Gastrocnemius medialis (tissue), 4 donors: ENCODE measurements at regions not wholly inside any gene's neighbourhood (a gene's known extent, or its start where the extent isn't known, plus 50 kb on each side); places are given as distances from the start of the nearest gene placed in this dataset.
"Not testable (repeated sequence)": the region's sequence is repeated elsewhere in the genome, so short reads cannot be mapped to it uniquely, and the experiment has no call there.

Experiments used
- ATAC-seq, 2 donors: fragments of 150-250 bp; one replicate each; pipeline ENCODE4 v1.9.1; 2016
- DNase-seq, 2 donors: peaks; one replicate each; pipeline ENCODE4 v3.0.0-alpha.2; 2019
- H3K27ac ChIP-seq, 4 donors: fragments of 200-600 bp; sonication (generic); 1 replicate in 1 of 4; 2 replicates in 3 of 4; pipeline ENCODE4 v1.5.1; 2016 to 2018; ENCODE audit warnings: mild to moderate bottlenecking in 2 of 4, moderate library complexity in 1 of 4
- H3K27me3 ChIP-seq, 3 donors: fragments of 200-600 bp; sonication (generic) in 2 of 3; 1 replicate in 1 of 3; 2 replicates in 2 of 3; pipeline versions ENCODE4 v1.5.1 to v1.6.0; 2016 to 2019; ENCODE audit warnings: mild to moderate bottlenecking in 1 of 3, moderate library complexity in 1 of 3
- H3K36me3 ChIP-seq, 2 donors: fragments of 200-600 bp; sonication (generic) in 1 of 2; one replicate each; pipeline ENCODE4 v1.5.1; 2017 to 2018
- H3K4me1 ChIP-seq, 2 donors: fragments of 200-600 bp; sonication (generic) in 1 of 2; one replicate each; pipeline ENCODE4 v1.5.1; 2016 to 2017; ENCODE audit warnings: mild to moderate bottlenecking in 2 of 2
- H3K4me3 ChIP-seq, 4 donors: fragments of 200-600 bp; sonication (generic) in 3 of 4; 1 replicate in 1 of 4; 2 replicates in 3 of 4; pipeline ENCODE4 v1.5.1; 2016 to 2019; ENCODE audit warnings: mild to moderate bottlenecking in 2 of 4
- H3K9me3 ChIP-seq, 3 donors: fragments of 200-600 bp; sonication (generic) in 2 of 3; 1 replicate in 1 of 3; 2 replicates in 2 of 3; pipeline ENCODE4 v1.5.1; 2016 to 2019
- POLR2A ChIP-seq, 2 donors: fragments of 450-650 bp; IDR thresholded peaks; one replicate each; pipeline ENCODE4 v1.6.1; 2017; ENCODE audit warnings: antibody characterized with exemption in 2 of 2, mild to moderate bottlenecking in 2 of 2, moderate library complexity in 2 of 2
- in situ Hi-C, 4 donors: fragments of 200-750 bp; cut with MboI; loops; one replicate each; pipeline versions ENCODE4 v1.15.0 to v1.8.0; 2017; ENCODE audit warnings: low sequenced_read_pairs in 4 of 4
- intact Hi-C: fragments of 100-400 bp; cut with DNase I; formaldehyde crosslinking; loops from one replicate; pipeline ENCODE4 v1.15.1; 2023; ENCODE audit warnings: low total_unique reads
- TF ChIP-seq, protein P1 (sequence below), 5 experiments: fragments of 450-650 bp in 3 of 5; fragments of 200-600 bp in 2 of 5; sonication (generic) in 2 of 5; IDR thresholded peaks in 4 of 5; conservative IDR thresholded peaks in 1 of 5; 1 replicate in 4 of 5; 2 replicates in 1 of 5; pipeline ENCODE4 v1.5.1; 2016 to 2019; ENCODE audit warnings: antibody characterized with exemption in 5 of 5, mild to moderate bottlenecking in 3 of 5, moderate library complexity in 3 of 5

DNA sequence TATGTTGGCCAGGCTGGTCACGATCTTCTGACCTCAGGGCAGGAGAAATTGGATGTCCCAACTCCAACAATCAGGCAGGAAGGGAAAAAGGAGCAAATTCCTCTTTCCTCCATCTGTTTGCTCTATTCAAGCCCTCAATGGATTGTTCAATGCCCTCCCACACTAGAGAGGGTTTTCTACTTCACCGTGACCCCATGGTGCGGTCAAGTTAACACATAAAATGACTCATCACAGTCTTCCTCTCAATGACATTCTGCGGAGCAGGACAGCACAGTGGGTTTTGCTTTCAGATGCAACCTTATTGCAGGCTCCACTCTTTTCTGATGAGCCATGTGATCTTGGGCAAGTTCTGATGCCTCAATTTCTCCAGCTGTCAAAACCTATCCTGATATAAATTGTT lies 364.9 kb downstream of the ANKRD30A start:
- H3K36me3 ChIP-seq = no peaks in the 10 kb centered on the region
- no peaks in the 10 kb centered on the region for H3K9me3 ChIP-seq
- no peak for DNase-seq
- no peak for ATAC-seq
- no peaks in the 10 kb centered on the region for H3K27me3 ChIP-seq
- no peaks in the 10 kb centered on the region for H3K4me1 ChIP-seq
- in situ Hi-C loops (no loop called here), intact Hi-C loops (no loop called here)
- no peak overlapping the region for H3K27ac ChIP-seq
- no peak overlapping the region for H3K4me3 ChIP-seq
- TF ChIP-seq, protein P1, sequence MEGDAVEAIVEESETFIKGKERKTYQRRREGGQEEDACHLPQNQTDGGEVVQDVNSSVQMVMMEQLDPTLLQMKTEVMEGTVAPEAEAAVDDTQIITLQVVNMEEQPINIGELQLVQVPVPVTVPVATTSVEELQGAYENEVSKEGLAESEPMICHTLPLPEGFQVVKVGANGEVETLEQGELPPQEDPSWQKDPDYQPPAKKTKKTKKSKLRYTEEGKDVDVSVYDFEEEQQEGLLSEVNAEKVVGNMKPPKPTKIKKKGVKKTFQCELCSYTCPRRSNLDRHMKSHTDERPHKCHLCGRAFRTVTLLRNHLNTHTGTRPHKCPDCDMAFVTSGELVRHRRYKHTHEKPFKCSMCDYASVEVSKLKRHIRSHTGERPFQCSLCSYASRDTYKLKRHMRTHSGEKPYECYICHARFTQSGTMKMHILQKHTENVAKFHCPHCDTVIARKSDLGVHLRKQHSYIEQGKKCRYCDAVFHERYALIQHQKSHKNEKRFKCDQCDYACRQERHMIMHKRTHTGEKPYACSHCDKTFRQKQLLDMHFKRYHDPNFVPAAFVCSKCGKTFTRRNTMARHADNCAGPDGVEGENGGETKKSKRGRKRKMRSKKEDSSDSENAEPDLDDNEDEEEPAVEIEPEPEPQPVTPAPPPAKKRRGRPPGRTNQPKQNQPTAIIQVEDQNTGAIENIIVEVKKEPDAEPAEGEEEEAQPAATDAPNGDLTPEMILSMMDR (IDR thresholded peaks at IDR 0.05 in 4 of 5, conservative IDR thresholded peaks at IDR 0.05 in 1 of 5) = no peak
- TF ChIP-seq POLR2A (IDR thresholded peaks at IDR 0.05) = no peak

DNA sequence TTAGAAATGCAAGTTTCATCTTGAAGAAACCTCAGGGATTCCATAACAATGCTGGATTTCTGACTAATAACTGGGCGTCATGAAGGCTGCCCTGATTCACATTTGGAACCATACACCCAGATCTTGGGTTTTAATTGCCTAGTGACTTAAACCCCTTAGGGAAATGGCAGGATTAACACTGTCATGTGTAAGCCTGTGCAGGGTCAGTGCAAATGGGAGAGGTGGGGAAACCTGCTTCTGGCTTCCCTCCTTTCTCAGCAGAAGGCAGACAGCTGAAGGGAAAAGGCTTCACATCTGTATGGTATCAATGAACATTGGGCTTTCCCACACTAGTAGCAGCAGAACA lies 364.2 kb downstream of the ANKRD30A start:
- in situ Hi-C loops (no loop called here), intact Hi-C loops (no loop called here)
- Histone ChIP-seq H3K4me1 (no peaks in the 10 kb centered on the region), H3K27me3 (no peaks in the 10 kb centered on the region), H3K27ac (no peak overlapping the region), H3K36me3 (no peaks in the 10 kb centered on the region), H3K4me3 (no peak overlapping the region), H3K9me3 (no peaks in the 10 kb centered on the region)
- TF ChIP-seq, protein P1 (IDR thresholded peaks at IDR 0.05 in 4 of 5, conservative IDR thresholded peaks at IDR 0.05 in 1 of 5) = no peak
- TF ChIP-seq POLR2A (IDR thresholded peaks at IDR 0.05) = no peak
- no peak for ATAC-seq
- DNase-seq = no peak

DNA sequence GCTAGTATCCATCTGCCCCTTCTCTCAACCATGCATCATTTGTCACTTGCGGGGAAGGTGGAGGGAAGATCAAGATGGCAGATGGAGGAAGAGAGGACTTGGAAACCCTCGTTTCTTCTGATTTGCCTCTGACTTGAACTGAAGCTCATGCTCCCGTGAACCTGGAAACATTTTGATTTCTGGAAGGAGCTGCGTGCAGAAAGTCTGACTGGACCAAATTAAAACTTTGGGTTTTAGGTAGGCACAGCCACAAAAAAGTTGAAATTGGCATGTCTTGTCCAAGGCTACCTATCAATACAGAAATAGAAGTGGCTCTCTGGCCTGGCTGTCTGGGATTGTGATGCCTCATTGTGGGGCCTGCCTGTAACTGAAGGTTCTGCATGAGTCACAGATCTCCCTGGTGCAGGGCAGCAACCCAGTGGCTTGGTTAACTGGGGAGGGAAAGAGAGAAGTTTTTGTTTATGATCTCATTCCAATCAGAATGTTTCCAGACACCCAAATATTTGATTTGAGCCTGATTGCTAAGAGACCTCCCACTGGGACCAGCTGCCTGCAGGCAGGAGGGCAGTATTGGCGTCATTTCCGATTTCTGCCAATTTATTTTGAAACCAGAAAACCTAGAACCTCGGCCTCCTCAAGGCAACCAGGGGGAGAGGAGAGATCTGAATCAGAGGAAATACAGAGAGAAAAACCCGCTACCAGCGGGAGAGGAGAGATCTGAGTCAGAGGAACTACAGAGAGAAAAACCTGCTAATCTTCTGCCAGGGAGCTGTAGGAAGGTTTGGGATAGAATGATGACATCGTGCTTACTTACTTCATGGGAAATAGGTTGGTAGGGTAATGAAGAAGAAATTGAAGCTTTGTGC lies 363.6 kb downstream of the ANKRD30A start:
- no peak for ATAC-seq
- Histone ChIP-seq H3K27me3 (no peaks in the 10 kb centered on the region), H3K27ac (no peak overlapping the region), H3K36me3 (no peaks in the 10 kb centered on the region), H3K4me1 (no peaks in the 10 kb centered on the region), H3K4me3 (no peak overlapping the region), H3K9me3 (no peaks in the 10 kb centered on the region)
- TF ChIP-seq POLR2A (IDR thresholded peaks at IDR 0.05) = no peak
- DNase-seq = no peak
- in situ Hi-C loops (no loop called here), intact Hi-C loops (no loop called here)

DNA sequence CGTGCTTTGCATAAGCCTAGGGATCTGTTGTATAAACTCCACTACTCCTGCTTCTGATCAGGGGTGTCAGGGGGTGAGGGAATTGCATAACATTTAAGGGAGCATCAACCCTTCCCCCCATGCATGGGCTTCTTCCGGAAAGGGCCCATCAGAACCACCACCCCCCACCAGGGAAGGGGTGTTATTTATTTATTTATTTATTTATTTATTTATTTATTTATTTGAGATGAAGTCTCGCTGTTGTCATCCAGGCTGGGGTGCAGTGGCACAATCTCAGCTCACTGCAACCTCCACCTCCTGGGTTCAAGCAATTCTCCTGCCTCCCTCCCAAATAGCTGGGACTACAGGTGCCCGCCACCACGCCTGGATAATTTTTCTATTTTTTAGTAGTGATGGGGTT lies 355.2 kb downstream of the ANKRD30A start:
- H3K36me3 ChIP-seq, DNase-seq, H3K4me3 ChIP-seq, ATAC-seq, H3K27me3 ChIP-seq, H3K9me3 ChIP-seq, H3K4me1 ChIP-seq, H3K27ac ChIP-seq, intact Hi-C loops, in situ Hi-C loops: not testable (repeated sequence)

DNA sequence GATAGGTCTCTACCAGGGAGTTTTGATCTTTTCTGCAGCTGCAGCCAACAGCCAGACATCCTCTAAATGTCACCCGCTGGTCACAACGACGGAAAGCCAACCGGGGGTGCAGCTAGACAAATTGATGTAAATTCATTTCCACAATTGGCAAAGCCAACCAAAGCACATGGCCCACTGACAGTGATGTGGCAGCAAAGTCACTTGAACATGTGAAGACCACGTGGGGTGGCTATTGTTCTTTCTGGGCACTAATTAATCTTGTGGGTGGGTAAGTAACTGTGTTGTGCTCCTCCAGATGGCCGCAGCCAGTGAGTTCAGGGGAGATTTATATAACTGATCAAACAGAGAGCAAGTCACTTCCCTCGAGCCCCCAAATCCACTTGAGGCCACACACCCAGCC lies 354.1 kb downstream of the ANKRD30A start:
- Histone ChIP-seq H3K36me3 (no peaks in the 10 kb centered on the region), H3K9me3 (no peaks in the 10 kb centered on the region), H3K4me3 (no peak overlapping the region), H3K27me3 (no peaks in the 10 kb centered on the region), H3K4me1 (no peaks in the 10 kb centered on the region), H3K27ac (no peak overlapping the region)
- in situ Hi-C loops (no loop called here), intact Hi-C loops (no loop called here)
- DNase-seq (no peak), ATAC-seq (no peak)
- TF ChIP-seq, protein P1 (IDR thresholded peaks at IDR 0.05 in 4 of 5, conservative IDR thresholded peaks at IDR 0.05 in 1 of 5) = no peak
- no peak for TF ChIP-seq POLR2A (IDR thresholded peaks at IDR 0.05)

DNA sequence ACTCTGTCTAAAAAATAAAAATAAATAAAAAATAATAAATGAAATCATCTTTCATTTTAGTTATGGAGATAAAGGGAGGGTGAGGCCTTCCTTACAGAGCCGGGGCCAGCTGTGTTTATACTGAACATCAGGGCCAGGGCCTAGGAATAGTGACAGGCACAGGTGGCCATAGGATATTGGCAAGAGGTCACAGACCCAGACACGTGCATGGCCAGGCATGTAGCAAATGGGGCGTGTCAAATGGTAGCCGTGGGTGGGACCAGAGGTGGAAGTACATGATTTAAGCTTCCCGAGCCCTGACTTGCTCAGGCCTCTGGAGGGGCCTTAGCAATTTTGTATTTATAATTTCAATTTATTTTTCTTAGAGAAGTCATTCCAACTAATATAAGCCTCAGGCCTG lies 353.0 kb downstream of the ANKRD30A start:
- Histone ChIP-seq H3K27me3 (no peaks in the 10 kb centered on the region), H3K4me3 (no peak overlapping the region), H3K4me1 (no peaks in the 10 kb centered on the region), H3K9me3 (no peaks in the 10 kb centered on the region), H3K27ac (no peak overlapping the region), H3K36me3 (no peaks in the 10 kb centered on the region)
- peak in 1 of 2 donors; percentile 20 for DNase-seq
- intact Hi-C loops = no loop called here
- no peak for TF ChIP-seq POLR2A (IDR thresholded peaks at IDR 0.05)
- TF ChIP-seq, protein P1 (IDR thresholded peaks at IDR 0.05 in 4 of 5, conservative IDR thresholded peaks at IDR 0.05 in 1 of 5) = no peak
- ATAC-seq = no peak
- in situ Hi-C loops = no loop called here
